ENCODE measurements at regions not wholly inside any gene's neighbourhood (a gene's known extent, or its start where the extent isn't known, plus 50 kb on each side); places are given as distances from the start of the nearest gene placed in this dataset.

- Histone ChIP-seq H3K4me3 (ENCODE audit: low read length in 2 of 2) (no peak overlapping the region), H3K36me3 (ENCODE audit: insufficient read depth, low read length) (no peaks in the 10 kb centered on the region), H3K27ac (ENCODE audit: low read depth, low read length) (no peak overlapping the region), H3K27me3 (ENCODE audit: insufficient read depth, low read length) (no peaks in the 10 kb centered on the region), H3K9me3 (ENCODE audit: control insufficient read depth in 1 of 2, low read length in 2 of 2) (no peaks in the 10 kb centered on the region), H3K4me1 (ENCODE audit: insufficient read depth, low read length) (no peaks in the 10 kb centered on the region)
- Mint-ChIP-seq H3K4me1 (no peaks in the 10 kb centered on the region), H3K9me3 (no peaks in the 10 kb centered on the region), H3K36me3 (no peaks in the 10 kb centered on the region), H3K27me3 (peaks cover 12 to 22% of the 10 kb centered on the region in 2 donors), H3K27ac (no peak overlapping the region), H3K4me3 (no peak overlapping the region)
- intact Hi-C loops (cut with micrococcal nuclease) = no loop called here
- CTCF ChIA-PET (ENCODE audit: partially characterized antibody) = interaction anchor here (0.8 to 1.0 kb wide), 2 partner anchors 9 to 16 kb away, joined by 3 to 4 read pairs; no protein-coding TSS in a partner anchor
- DNase-seq = no peak
- POLR2A ChIA-PET (ENCODE audit: partially characterized antibody) = no interaction called here
Measured at GRCh38 chr3:40593351-40593750, 68.6 kb downstream of the ZNF621 start.

- intact Hi-C loops (cut with micrococcal nuclease) = no loop called here
- Mint-ChIP-seq H3K9me3 (no peaks in the 10 kb centered on the region), H3K4me3 (no peak overlapping the region), H3K27ac (no peak overlapping the region), H3K4me1 (no peaks in the 10 kb centered on the region), H3K36me3 (no peaks in the 10 kb centered on the region), H3K27me3 (peaks cover 12% of the 10 kb centered on the region in 2 donors)
- Histone ChIP-seq H3K36me3 (ENCODE audit: insufficient read depth, low read length) (no peaks in the 10 kb centered on the region), H3K27ac (ENCODE audit: low read depth, low read length) (no peak overlapping the region), H3K9me3 (ENCODE audit: control insufficient read depth in 1 of 2, low read length in 2 of 2) (no peaks in the 10 kb centered on the region), H3K27me3 (ENCODE audit: insufficient read depth, low read length) (no peaks in the 10 kb centered on the region), H3K4me3 (ENCODE audit: low read length in 2 of 2) (no peak overlapping the region), H3K4me1 (ENCODE audit: insufficient read depth, low read length) (no peaks in the 10 kb centered on the region)
- ChIA-PET CTCF (ENCODE audit: partially characterized antibody) (interaction anchor here (1.7 to 2.7 kb wide), 3 partner anchors 8 to 17 kb away, joined by 4 to 14 read pairs (median 6); no protein-coding TSS in a partner anchor), POLR2A (ENCODE audit: partially characterized antibody) (no interaction called here)
- no peak for DNase-seq
Measured at GRCh38 chr3:40597441-40597840, 72.7 kb downstream of the ZNF621 start.

- H3K4me1 ChIP-seq (ENCODE audit: insufficient read depth, low read length) = no peaks in the 10 kb centered on the region
- H3K36me3 ChIP-seq (ENCODE audit: insufficient read depth, low read length) = no peaks in the 10 kb centered on the region
- Mint-ChIP-seq H3K27ac (no peak overlapping the region), H3K36me3 (no peaks in the 10 kb centered on the region), H3K27me3 (peaks cover 10 to 14% of the 10 kb centered on the region in 2 donors), H3K9me3 (no peaks in the 10 kb centered on the region), H3K4me3 (no peak overlapping the region), H3K4me1 (no peaks in the 10 kb centered on the region)
- no peak for DNase-seq
- POLR2A ChIA-PET (ENCODE audit: partially characterized antibody) = no interaction called here
- peaks cover 3% of the 10 kb centered on the region for H3K27me3 ChIP-seq (ENCODE audit: insufficient read depth, low read length)
- no peaks in the 10 kb centered on the region for H3K9me3 ChIP-seq (ENCODE audit: control insufficient read depth in 1 of 2, low read length in 2 of 2)
- CTCF ChIA-PET (ENCODE audit: partially characterized antibody) = interaction anchor here (1.3 to 2.7 kb wide), 3 partner anchors 9 to 18 kb away, joined by 4 to 14 read pairs (median 5); no protein-coding TSS in a partner anchor
- no peak overlapping the region for H3K4me3 ChIP-seq (ENCODE audit: low read length in 2 of 2)
- intact Hi-C loops (cut with micrococcal nuclease) = no loop called here
- no peak overlapping the region for H3K27ac ChIP-seq (ENCODE audit: low read depth, low read length)
Measured at GRCh38 chr3:40598338-40598737, 73.6 kb downstream of the ZNF621 start.

- intact Hi-C loops (cut with micrococcal nuclease) = no loop called here
- no peak overlapping the region for H3K4me3 Mint-ChIP-seq
- Histone ChIP-seq H3K4me1 (ENCODE audit: insufficient read depth, low read length) (no peaks in the 10 kb centered on the region), H3K9me3 (ENCODE audit: control insufficient read depth in 1 of 2, low read length in 2 of 2) (no peaks in the 10 kb centered on the region), H3K36me3 (ENCODE audit: insufficient read depth, low read length) (no peaks in the 10 kb centered on the region), H3K4me3 (ENCODE audit: low read length in 2 of 2) (no peak overlapping the region), H3K27ac (ENCODE audit: low read depth, low read length) (no peak overlapping the region), H3K27me3 (ENCODE audit: insufficient read depth, low read length) (peaks cover 3% of the 10 kb centered on the region)
- H3K36me3 Mint-ChIP-seq = no peaks in the 10 kb centered on the region
- POLR2A ChIA-PET (ENCODE audit: partially characterized antibody) = no interaction called here
- H3K27me3 Mint-ChIP-seq = peaks cover 11 to 18% of the 10 kb centered on the region in 2 donors
- H3K4me1 Mint-ChIP-seq = no peaks in the 10 kb centered on the region
- no peak overlapping the region for H3K27ac Mint-ChIP-seq
- no peak for DNase-seq
- H3K9me3 Mint-ChIP-seq = no peaks in the 10 kb centered on the region
- CTCF ChIA-PET (ENCODE audit: partially characterized antibody) = interaction anchor here (1.0 to 2.7 kb wide), 3 partner anchors 14 to 19 kb away, joined by 4 to 14 read pairs (median 5); no protein-coding TSS in a partner anchor
Measured at GRCh38 chr3:40598962-40599361, 74.2 kb downstream of the ZNF621 start.

- Mint-ChIP-seq H3K36me3 (no peaks in the 10 kb centered on the region), H3K27me3 (peaks cover 8 to 16% of the 10 kb centered on the region in 2 donors), H3K27ac (no peak overlapping the region), H3K4me1 (no peaks in the 10 kb centered on the region), H3K9me3 (no peaks in the 10 kb centered on the region), H3K4me3 (no peak overlapping the region)
- DNase-seq = no peak
- CTCF ChIA-PET (ENCODE audit: partially characterized antibody) = interaction anchor here (1.6 to 2.3 kb wide), 2 partner anchors 16 to 19 kb away, joined by 4 to 9 read pairs; no protein-coding TSS in a partner anchor
- H3K27me3 ChIP-seq (ENCODE audit: insufficient read depth, low read length) = peaks cover 3% of the 10 kb centered on the region
- intact Hi-C loops (cut with micrococcal nuclease) = no loop called here
- H3K36me3 ChIP-seq (ENCODE audit: insufficient read depth, low read length) = no peaks in the 10 kb centered on the region
- POLR2A ChIA-PET (ENCODE audit: partially characterized antibody) = no interaction called here
- H3K4me3 ChIP-seq (ENCODE audit: low read length in 2 of 2) = no peak overlapping the region
- H3K9me3 ChIP-seq (ENCODE audit: control insufficient read depth in 1 of 2, low read length in 2 of 2) = no peaks in the 10 kb centered on the region
- H3K4me1 ChIP-seq (ENCODE audit: insufficient read depth, low read length) = no peaks in the 10 kb centered on the region
- H3K27ac ChIP-seq (ENCODE audit: low read depth, low read length) = no peak overlapping the region
Measured at GRCh38 chr3:40602778-40603385, 78.1 kb downstream of the ZNF621 start.

- intact Hi-C loops (cut with micrococcal nuclease) = no loop called here
- Histone ChIP-seq H3K9me3 (ENCODE audit: control insufficient read depth in 1 of 2, low read length in 2 of 2) (no peaks in the 10 kb centered on the region), H3K4me1 (ENCODE audit: insufficient read depth, low read length) (no peaks in the 10 kb centered on the region), H3K27ac (ENCODE audit: low read depth, low read length) (no peak overlapping the region), H3K36me3 (ENCODE audit: insufficient read depth, low read length) (no peaks in the 10 kb centered on the region), H3K4me3 (ENCODE audit: low read length in 2 of 2) (no peak overlapping the region), H3K27me3 (ENCODE audit: insufficient read depth, low read length) (peaks cover 3% of the 10 kb centered on the region)
- Mint-ChIP-seq H3K4me3 (no peak overlapping the region), H3K4me1 (no peaks in the 10 kb centered on the region), H3K36me3 (no peaks in the 10 kb centered on the region), H3K9me3 (peaks cover 0 to 2% (median 0%) of the 10 kb centered on the region in 8 donors), H3K27me3 (peaks cover 8 to 10% of the 10 kb centered on the region in 2 donors), H3K27ac (no peak overlapping the region)
- POLR2A ChIA-PET (ENCODE audit: partially characterized antibody) = no interaction called here
- DNase-seq = no peak
- CTCF ChIA-PET (ENCODE audit: partially characterized antibody) = interaction anchor here (2.0 kb wide), 1 partner anchor 26 kb away, joined by 6 read pairs; no protein-coding TSS in a partner anchor
Measured at GRCh38 chr3:40605960-40606359, 81.2 kb downstream of the ZNF621 start.

- no peak overlapping the region for H3K27ac Mint-ChIP-seq
- no peak overlapping the region for H3K4me3 ChIP-seq (ENCODE audit: low read length in 2 of 2)
- no peaks in the 10 kb centered on the region for H3K36me3 ChIP-seq (ENCODE audit: insufficient read depth, low read length)
- no peaks in the 10 kb centered on the region for H3K27me3 ChIP-seq (ENCODE audit: insufficient read depth, low read length)
- no peaks in the 10 kb centered on the region for H3K9me3 ChIP-seq (ENCODE audit: control insufficient read depth in 1 of 2, low read length in 2 of 2)
- intact Hi-C loops (cut with micrococcal nuclease) = no loop called here
- DNase-seq = no peak
- no peaks in the 10 kb centered on the region for H3K4me1 Mint-ChIP-seq
- H3K4me1 ChIP-seq (ENCODE audit: insufficient read depth, low read length) = no peaks in the 10 kb centered on the region
- no peaks in the 10 kb centered on the region for H3K36me3 Mint-ChIP-seq
- H3K4me3 Mint-ChIP-seq = no peak overlapping the region
- H3K27ac ChIP-seq (ENCODE audit: low read depth, low read length) = no peak overlapping the region
- CTCF ChIA-PET (ENCODE audit: partially characterized antibody) = interaction anchor here (1.4 to 1.6 kb wide), 2 partner anchors 279 to 1493 kb away, joined by 3 read pairs; no protein-coding TSS in a partner anchor
- POLR2A ChIA-PET (ENCODE audit: partially characterized antibody) = no interaction called here
- peaks cover 7 to 16% of the 10 kb centered on the region in 2 donors for H3K27me3 Mint-ChIP-seq
- peaks cover 0 to 2% (median 0%) of the 10 kb centered on the region in 8 donors for H3K9me3 Mint-ChIP-seq
Measured at GRCh38 chr3:40608091-40608490, 83.3 kb downstream of the ZNF621 start.
